Psoas muscle (tissue), 7 donors: ENCODE measurements at regions not wholly inside any gene's neighbourhood (a gene's known extent, or its start where the extent isn't known, plus 50 kb on each side); places are given as distances from the start of the nearest gene placed in this dataset.

Experiments used
- ATAC-seq, 4 donors: fragments of 200-7000 bp; cut with Tn5 transposase; one replicate each; pipeline ENCODE4 v1.9.1; 2020; ENCODE audit warnings: moderate library complexity in 3 of 4, mild to moderate bottlenecking in 2 of 4
- DNase-seq, 2 donors: peaks; one replicate each; pipeline ENCODE4 v3.0.0-alpha.2; 2020
- H3K27ac ChIP-seq: fragments of 200-600 bp; one replicate; pipeline ENCODE4 v1.8.0; 2022
- H3K27me3 ChIP-seq, 3 donors: fragments of 200-600 bp in 1 of 3; one replicate each; pipeline versions ENCODE4 v1.6.1 to v1.8.0; 2013 to 2022; ENCODE audit warnings: low read length in 2 of 3, mild to moderate bottlenecking in 2 of 3, moderate library complexity in 1 of 3; ENCODE audit not compliant: insufficient read depth in 3 of 3
- H3K36me3 ChIP-seq, 2 donors: fragments of 200-600 bp in 1 of 2; one replicate each; pipeline versions ENCODE4 v1.6.1 to v1.8.0; 2013 to 2022; ENCODE audit warnings: low read depth in 1 of 2, mild to moderate bottlenecking in 1 of 2, moderate library complexity in 1 of 2; ENCODE audit not compliant: insufficient read depth in 1 of 2
- H3K4me1 ChIP-seq: fragments of 200-600 bp; one replicate; pipeline ENCODE4 v1.8.0; 2022
- H3K4me3 ChIP-seq: fragments of 200-600 bp; one replicate; pipeline ENCODE4 v1.8.0; 2022; ENCODE audit warnings: mild to moderate bottlenecking
- H3K9me3 ChIP-seq: fragments of 200-600 bp; one replicate; pipeline ENCODE4 v1.8.0; 2022
- WGBS, 3 donors: extraction: QIAGEN DNeasy Blood & Tissue Kit; methylation state at CpG; one replicate each; pipeline versions ENCODE4 v1.1.6 to v1.1.7; 2013; 5-methylcytosine and 5-hydroxymethylcytosine counted together
- intact Hi-C, 2 donors: fragments of 100-400 bp; cut with DNase I; formaldehyde crosslinking; loops; one replicate each; pipeline versions ENCODE4 v1.11.0 to v1.14.2; 2022
- TF ChIP-seq, protein P1 (sequence below): fragments of 200-600 bp; IDR thresholded peaks from one replicate; pipeline ENCODE4 v1.8.0; 2022; ENCODE audit warnings: antibody characterized with exemption
- donor health status: healthy with polysubstance abuse.
- donor health status: DM: no; HTN: no; CAD: no; lungs with moderate emphysema.
- donor health status: Bipolar disorder and iron deficiency.
- donor health status: healthy.
- donor health status: DM: yes; HTN: yes; CAD: no.
- donor health status: DM: no; HTN: no; CAD: no.
- donor health status: DM: yes; HTN: yes; CAD: no.

DNA sequence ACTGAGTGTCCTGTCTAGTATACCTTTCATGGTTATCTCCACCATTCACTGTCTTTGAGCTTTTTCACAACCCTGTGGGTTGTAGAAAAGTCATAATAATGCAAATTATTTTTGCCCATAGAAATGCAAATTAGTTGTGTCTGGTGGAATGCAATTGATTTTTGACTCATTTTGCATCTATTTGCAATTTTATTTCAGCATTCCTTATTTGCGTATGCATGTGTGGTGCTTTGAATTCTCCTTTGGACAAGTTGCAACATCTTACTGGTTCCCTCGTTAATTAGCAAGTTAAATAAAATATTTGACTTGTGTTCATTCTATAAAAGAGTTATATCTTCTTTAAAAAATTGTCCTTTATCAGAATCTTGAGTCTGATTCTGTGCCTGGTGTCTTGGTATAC, 297.3 kb upstream of the CASK start:
- 79 to 96% (median 91%) methylated on average over 2 of the region's 2 CpGs for WGBS, 3 donors
- ATAC-seq: no peak
- Histone ChIP-seq H3K36me3 (no peaks in the 10 kb centered on the region), H3K9me3 (no peaks in the 10 kb centered on the region), H3K27me3 (peaks cover 0 to 3% (median 0%) of the 10 kb centered on the region in 3 donors), H3K4me3 (no peak overlapping the region), H3K4me1 (no peaks in the 10 kb centered on the region), H3K27ac (no peak overlapping the region)
- DNase-seq: no peak
- TF ChIP-seq, protein P1, sequence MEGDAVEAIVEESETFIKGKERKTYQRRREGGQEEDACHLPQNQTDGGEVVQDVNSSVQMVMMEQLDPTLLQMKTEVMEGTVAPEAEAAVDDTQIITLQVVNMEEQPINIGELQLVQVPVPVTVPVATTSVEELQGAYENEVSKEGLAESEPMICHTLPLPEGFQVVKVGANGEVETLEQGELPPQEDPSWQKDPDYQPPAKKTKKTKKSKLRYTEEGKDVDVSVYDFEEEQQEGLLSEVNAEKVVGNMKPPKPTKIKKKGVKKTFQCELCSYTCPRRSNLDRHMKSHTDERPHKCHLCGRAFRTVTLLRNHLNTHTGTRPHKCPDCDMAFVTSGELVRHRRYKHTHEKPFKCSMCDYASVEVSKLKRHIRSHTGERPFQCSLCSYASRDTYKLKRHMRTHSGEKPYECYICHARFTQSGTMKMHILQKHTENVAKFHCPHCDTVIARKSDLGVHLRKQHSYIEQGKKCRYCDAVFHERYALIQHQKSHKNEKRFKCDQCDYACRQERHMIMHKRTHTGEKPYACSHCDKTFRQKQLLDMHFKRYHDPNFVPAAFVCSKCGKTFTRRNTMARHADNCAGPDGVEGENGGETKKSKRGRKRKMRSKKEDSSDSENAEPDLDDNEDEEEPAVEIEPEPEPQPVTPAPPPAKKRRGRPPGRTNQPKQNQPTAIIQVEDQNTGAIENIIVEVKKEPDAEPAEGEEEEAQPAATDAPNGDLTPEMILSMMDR: no peak
- intact Hi-C loops: no loop called here

DNA sequence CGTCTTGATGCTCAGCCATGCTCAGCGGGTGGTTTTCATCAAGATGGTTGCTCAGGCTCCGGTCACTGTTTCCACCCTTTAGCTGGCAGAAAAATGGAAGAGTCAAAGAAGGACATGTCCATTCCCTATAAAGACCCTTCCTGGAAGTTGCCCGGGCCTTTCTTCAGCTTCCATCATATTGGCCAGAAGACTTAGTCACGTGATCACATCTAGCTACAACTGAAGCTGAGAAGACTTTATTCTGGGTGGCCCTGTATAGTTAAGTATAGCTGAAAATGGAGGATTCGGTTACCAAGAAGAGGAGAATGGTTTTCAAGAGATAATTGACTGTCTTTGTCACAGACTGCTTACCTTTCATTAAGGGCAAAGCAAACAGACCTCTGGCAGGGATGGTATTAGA, 296.7 kb upstream of the CASK start:
- H3K27ac ChIP-seq: no peak overlapping the region
- no peaks in the 10 kb centered on the region for H3K4me1 ChIP-seq
- no peak for DNase-seq
- H3K36me3 ChIP-seq: no peaks in the 10 kb centered on the region
- TF ChIP-seq, protein P1: no peak
- no peaks in the 10 kb centered on the region for H3K9me3 ChIP-seq
- no peak for ATAC-seq
- WGBS, 3 donors: 75 to 83% (median 79%) methylated on average over 6 of the region's 6 CpGs
- intact Hi-C loops: no loop called here
- H3K27me3 ChIP-seq: peaks cover 0 to 7% (median 0%) of the 10 kb centered on the region in 3 donors
- H3K4me3 ChIP-seq: no peak overlapping the region

DNA sequence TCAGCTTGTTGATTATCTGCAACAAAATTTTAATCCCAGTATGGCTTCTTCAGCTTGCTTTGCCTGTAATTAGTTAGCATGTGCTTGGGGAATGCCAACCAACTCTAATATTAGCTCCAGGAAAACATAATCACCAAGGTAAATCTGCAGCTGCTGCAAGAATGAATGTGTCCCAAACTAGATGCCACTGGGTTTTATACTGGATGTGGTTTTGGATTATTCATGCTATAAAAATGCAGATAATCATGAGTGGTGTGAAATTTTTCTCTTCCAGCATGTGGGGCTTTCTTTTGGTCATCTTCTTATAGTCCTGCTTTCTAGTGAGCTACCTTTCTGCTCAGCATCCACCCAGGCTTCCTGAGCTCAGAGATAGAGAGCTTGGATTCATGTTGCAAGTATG, 295.9 kb upstream of the CASK start:
- DNase-seq (no peak), ATAC-seq (no peak)
- intact Hi-C loops: no loop called here
- Histone ChIP-seq H3K4me3 (no peak overlapping the region), H3K27ac (no peak overlapping the region), H3K36me3 (no peaks in the 10 kb centered on the region), H3K4me1 (no peaks in the 10 kb centered on the region), H3K27me3 (peaks cover 0 to 8% (median 0%) of the 10 kb centered on the region in 3 donors), H3K9me3 (no peaks in the 10 kb centered on the region)
- TF ChIP-seq, protein P1: no peak

DNA sequence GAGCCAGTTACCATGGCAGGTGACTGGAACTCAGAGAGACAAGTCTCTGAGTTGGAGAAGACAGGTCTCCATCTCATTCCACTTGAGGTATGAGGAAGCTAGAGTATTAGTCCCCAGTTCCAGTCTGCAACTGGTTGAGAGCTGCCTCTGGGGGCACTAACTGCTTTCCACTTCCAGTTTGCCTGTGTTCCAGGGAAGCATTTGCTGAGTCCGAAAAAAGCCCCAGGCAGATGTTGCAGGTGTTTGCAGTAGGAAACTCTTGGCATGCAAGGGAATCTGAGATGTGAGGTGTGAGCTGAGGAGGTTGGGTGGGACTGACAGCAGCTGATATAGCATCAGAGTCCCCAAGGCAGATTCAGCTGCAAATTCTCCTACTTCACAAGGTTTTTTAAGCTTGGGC, 272.2 kb upstream of the CASK start:
- Histone ChIP-seq H3K27me3 (no peaks in the 10 kb centered on the region), H3K36me3 (no peaks in the 10 kb centered on the region), H3K27ac (no peak overlapping the region), H3K4me3 (no peak overlapping the region), H3K4me1 (no peaks in the 10 kb centered on the region), H3K9me3 (peaks cover 15% of the 10 kb centered on the region)
- intact Hi-C loops: no loop called here
- WGBS, 3 donors: 50 to 82% (median 57%) methylated on average over 1 of the region's 1 CpG
- DNase-seq (no peak), ATAC-seq (no peak)
- TF ChIP-seq, protein P1: no peak

DNA sequence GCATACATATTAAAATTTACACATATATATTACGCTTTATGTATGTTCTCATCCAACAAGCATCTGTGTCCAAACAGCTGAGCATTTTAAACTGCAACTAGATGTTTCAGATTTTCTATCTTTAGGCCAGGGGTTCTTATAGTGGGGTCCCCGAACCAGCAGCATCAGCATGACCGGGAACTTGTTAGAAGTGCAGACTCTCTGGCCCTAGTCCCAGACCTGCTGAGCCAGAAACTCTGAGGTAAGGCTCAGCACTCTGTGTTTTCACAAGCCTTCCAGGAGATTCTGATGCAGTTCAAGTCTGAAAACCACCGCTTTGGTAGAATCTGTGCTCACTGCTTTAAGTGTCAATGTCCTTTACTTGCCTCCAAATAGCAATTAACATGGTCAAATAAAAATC, 266.2 kb upstream of the CASK start:
- WGBS, 3 donors: 50 to 58% (median 53%) methylated on average over 4 of the region's 4 CpGs
- ATAC-seq (no peak), DNase-seq (no peak)

More for the DNA sequence above, 266.2 kb upstream of the CASK start:
- Histone ChIP-seq H3K9me3 (peaks cover 15% of the 10 kb centered on the region), H3K27me3 (no peaks in the 10 kb centered on the region), H3K4me3 (no peak overlapping the region), H3K27ac (no peak overlapping the region), H3K36me3 (no peaks in the 10 kb centered on the region), H3K4me1 (no peaks in the 10 kb centered on the region)
- TF ChIP-seq, protein P1: no peak
- intact Hi-C loops: no loop called here
